ENCODE measurements at regions not wholly inside any gene's neighbourhood (a gene's known extent, or its start where the extent isn't known, plus 50 kb on each side); places are given as distances from the start of the nearest gene placed in this dataset.

GRCh38 chr6:170028629-170029345 lies 262.1 kb downstream of the DLL1 start:
- Mint-ChIP-seq H3K27me3 (ENCODE audit: low read depth, unreplicated experiment) (peaks cover 23% of the 10 kb centered on the region), H3K9me3 (ENCODE audit: unreplicated experiment) (peaks cover 5% of the 10 kb centered on the region), H3K36me3 (ENCODE audit: low read depth, unreplicated experiment) (no peaks in the 10 kb centered on the region), H3K4me3 (ENCODE audit: unreplicated experiment) (no peak overlapping the region), H3K4me1 (ENCODE audit: low read depth, unreplicated experiment) (peaks cover 6% of the 10 kb centered on the region), H3K27ac (ENCODE audit: unreplicated experiment) (no peak overlapping the region)
- no peaks in the 10 kb centered on the region for H4K20me1 ChIP-seq (ENCODE audit: insufficient read depth, low read length)
- no peak for FAIRE-seq
- no peaks in the 10 kb centered on the region for H3K27me3 ChIP-seq (ENCODE audit: insufficient read depth, low read length)
- no peak for TF ChIP-seq CTCF (IDR thresholded peaks at IDR 0.05; ENCODE audit: insufficient read depth, low read depth, low read length)
- no peak overlapping the region for H3K9ac ChIP-seq (ENCODE audit: low read length)
- no peak overlapping the region for H3K4me2 ChIP-seq (ENCODE audit: low read length)
- H3K27ac ChIP-seq (ENCODE audit: low read depth, low read length), result no peak overlapping the region
- H2AFZ ChIP-seq (ENCODE audit: low read depth, low read length), result no peak overlapping the region
- no peaks in the 10 kb centered on the region for H3K4me1 ChIP-seq (ENCODE audit: insufficient read depth, low read length)
- peaks cover 10% of the 10 kb centered on the region for H3K9me3 ChIP-seq (ENCODE audit: insufficient read depth, low read depth, low read length)
- H3K79me2 ChIP-seq (ENCODE audit: insufficient read depth, low read length), result no peaks in the 10 kb centered on the region
- no peak for DNase-seq (ENCODE audit: low read depth)
- H3K36me3 ChIP-seq (ENCODE audit: insufficient read depth, low read length), result no peaks in the 10 kb centered on the region
- no peak overlapping the region for H3K4me3 ChIP-seq (ENCODE audit: insufficient read depth, low read depth, low read length)

DNA sequence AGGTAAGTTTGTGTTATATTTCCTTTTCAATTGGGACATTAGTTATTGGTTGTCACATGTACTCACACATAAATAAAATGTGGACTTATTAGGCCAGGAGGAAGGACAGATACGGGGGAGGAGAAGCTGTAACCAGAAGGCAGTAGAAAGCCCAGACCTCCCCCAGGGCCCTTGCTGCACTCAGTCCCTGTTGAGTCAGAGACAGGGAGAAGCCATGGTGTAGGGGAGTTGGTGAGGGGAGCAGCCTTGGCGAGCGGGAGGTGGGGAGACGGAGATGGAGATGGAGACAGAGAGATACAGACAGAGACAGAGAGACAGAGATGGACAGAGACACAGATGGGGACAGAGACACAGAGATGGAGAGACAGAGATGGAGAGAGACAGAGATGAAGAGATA lies 263.2 kb downstream of the DLL1 start:
- FAIRE-seq (no peak), DNase-seq (ENCODE audit: low read depth) (no peak)
- no peak overlapping the region for H3K4me2 ChIP-seq (ENCODE audit: low read length)
- no peak overlapping the region for H3K4me3 Mint-ChIP-seq (ENCODE audit: unreplicated experiment)
- no peaks in the 10 kb centered on the region for H4K20me1 ChIP-seq (ENCODE audit: insufficient read depth, low read length)
- H2AFZ ChIP-seq (ENCODE audit: low read depth, low read length), result no peak overlapping the region
- H3K9me3 ChIP-seq (ENCODE audit: insufficient read depth, low read depth, low read length), result peaks cover 3% of the 10 kb centered on the region
- TF ChIP-seq CTCF (IDR thresholded peaks at IDR 0.05; ENCODE audit: insufficient read depth, low read depth, low read length), result no peak
- no peak overlapping the region for H3K27ac Mint-ChIP-seq (ENCODE audit: unreplicated experiment)
- H3K27me3 Mint-ChIP-seq (ENCODE audit: low read depth, unreplicated experiment), result peaks cover 23% of the 10 kb centered on the region
- H3K4me1 Mint-ChIP-seq (ENCODE audit: low read depth, unreplicated experiment), result peaks cover 6% of the 10 kb centered on the region
- no peak overlapping the region for H3K9ac ChIP-seq (ENCODE audit: low read length)
- H3K79me2 ChIP-seq (ENCODE audit: insufficient read depth, low read length), result no peaks in the 10 kb centered on the region
- H3K4me3 ChIP-seq (ENCODE audit: insufficient read depth, low read depth, low read length), result no peak overlapping the region
- no peaks in the 10 kb centered on the region for H3K9me3 Mint-ChIP-seq (ENCODE audit: unreplicated experiment)
- no peak overlapping the region for H3K27ac ChIP-seq (ENCODE audit: low read depth, low read length)
- H3K36me3 Mint-ChIP-seq (ENCODE audit: low read depth, unreplicated experiment), result no peaks in the 10 kb centered on the region
- no peaks in the 10 kb centered on the region for H3K4me1 ChIP-seq (ENCODE audit: insufficient read depth, low read length)
- no peaks in the 10 kb centered on the region for H3K27me3 ChIP-seq (ENCODE audit: insufficient read depth, low read length)
- no peaks in the 10 kb centered on the region for H3K36me3 ChIP-seq (ENCODE audit: insufficient read depth, low read length)

DNA sequence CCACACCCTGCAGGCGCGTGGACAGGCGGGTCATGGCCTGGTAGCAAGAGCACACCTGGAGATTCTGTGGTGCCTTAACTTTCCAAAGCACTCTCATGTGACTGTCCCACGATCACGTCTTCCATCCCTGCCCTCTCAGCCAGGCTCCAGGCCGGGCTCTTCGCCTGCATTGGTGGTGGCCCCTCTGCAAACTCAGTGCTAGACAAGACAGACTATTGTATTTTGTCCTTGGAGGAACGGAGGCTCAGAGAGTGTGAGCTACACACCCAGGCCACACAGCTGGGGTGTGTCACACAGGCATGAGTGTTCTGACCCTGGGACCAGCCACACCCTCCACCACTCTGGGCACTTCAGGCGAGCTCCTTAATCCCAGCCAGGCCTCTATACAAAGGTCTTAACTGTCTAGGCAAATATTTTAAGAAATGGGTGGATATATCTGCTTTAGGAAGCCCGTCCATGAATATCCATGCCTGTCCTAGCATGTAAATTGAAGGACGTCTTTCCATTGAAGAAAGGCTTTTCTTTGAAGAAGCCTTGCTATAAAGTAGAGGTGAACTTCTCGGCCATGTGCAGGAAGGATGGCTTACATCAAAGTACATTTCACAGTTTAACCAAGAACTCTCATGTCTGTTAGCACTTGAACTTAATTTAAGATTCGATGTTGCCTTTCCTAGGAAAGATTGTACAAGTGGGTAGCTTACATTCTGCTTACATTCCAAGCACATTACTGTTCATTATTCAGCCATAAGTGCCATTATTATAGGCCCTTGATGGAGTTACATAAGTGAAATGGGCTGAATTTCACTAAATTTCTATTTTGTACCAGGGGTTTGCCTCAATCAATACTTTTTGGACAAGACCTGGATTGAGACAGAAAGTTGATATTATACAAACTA lies 263.9 kb downstream of the DLL1 start:
- Mint-ChIP-seq H3K36me3 (ENCODE audit: low read depth, unreplicated experiment) (no peaks in the 10 kb centered on the region), H3K4me1 (ENCODE audit: low read depth, unreplicated experiment) (peaks cover 6% of the 10 kb centered on the region), H3K9me3 (ENCODE audit: unreplicated experiment) (no peaks in the 10 kb centered on the region), H3K27ac (ENCODE audit: unreplicated experiment) (no peak overlapping the region), H3K27me3 (ENCODE audit: low read depth, unreplicated experiment) (peaks cover 22% of the 10 kb centered on the region), H3K4me3 (ENCODE audit: unreplicated experiment) (no peak overlapping the region)
- TF ChIP-seq CTCF (IDR thresholded peaks at IDR 0.05; ENCODE audit: insufficient read depth, low read depth, low read length), result no peak
- TF ChIP-seq EZH2 (IDR thresholded peaks at IDR 0.05; ENCODE audit: insufficient read depth, low read length), result no peak
- no peaks in the 10 kb centered on the region for H3K79me2 ChIP-seq (ENCODE audit: insufficient read depth, low read length)
- H3K4me1 ChIP-seq (ENCODE audit: insufficient read depth, low read length), result no peaks in the 10 kb centered on the region
- H3K27me3 ChIP-seq (ENCODE audit: insufficient read depth, low read length), result no peaks in the 10 kb centered on the region
- DNase-seq (ENCODE audit: low read depth) (no peak), FAIRE-seq (no peak)
- no peak overlapping the region for H3K4me3 ChIP-seq (ENCODE audit: insufficient read depth, low read depth, low read length)
- H2AFZ ChIP-seq (ENCODE audit: low read depth, low read length), result no peak overlapping the region
- H3K9ac ChIP-seq (ENCODE audit: low read length), result no peak overlapping the region
- no peak overlapping the region for H3K4me2 ChIP-seq (ENCODE audit: low read length)
- H3K27ac ChIP-seq (ENCODE audit: low read depth, low read length), result no peak overlapping the region
- H4K20me1 ChIP-seq (ENCODE audit: insufficient read depth, low read length), result no peaks in the 10 kb centered on the region
- no peaks in the 10 kb centered on the region for H3K36me3 ChIP-seq (ENCODE audit: insufficient read depth, low read length)
- peaks cover 3% of the 10 kb centered on the region for H3K9me3 ChIP-seq (ENCODE audit: insufficient read depth, low read depth, low read length)

All from astrocyte (in vitro differentiated cells and primary cell).